ENCODE measurements at regions not wholly inside any gene's neighbourhood (a gene's known extent, or its start where the extent isn't known, plus 50 kb on each side); places are given as distances from the start of the nearest gene placed in this dataset.

DNA sequence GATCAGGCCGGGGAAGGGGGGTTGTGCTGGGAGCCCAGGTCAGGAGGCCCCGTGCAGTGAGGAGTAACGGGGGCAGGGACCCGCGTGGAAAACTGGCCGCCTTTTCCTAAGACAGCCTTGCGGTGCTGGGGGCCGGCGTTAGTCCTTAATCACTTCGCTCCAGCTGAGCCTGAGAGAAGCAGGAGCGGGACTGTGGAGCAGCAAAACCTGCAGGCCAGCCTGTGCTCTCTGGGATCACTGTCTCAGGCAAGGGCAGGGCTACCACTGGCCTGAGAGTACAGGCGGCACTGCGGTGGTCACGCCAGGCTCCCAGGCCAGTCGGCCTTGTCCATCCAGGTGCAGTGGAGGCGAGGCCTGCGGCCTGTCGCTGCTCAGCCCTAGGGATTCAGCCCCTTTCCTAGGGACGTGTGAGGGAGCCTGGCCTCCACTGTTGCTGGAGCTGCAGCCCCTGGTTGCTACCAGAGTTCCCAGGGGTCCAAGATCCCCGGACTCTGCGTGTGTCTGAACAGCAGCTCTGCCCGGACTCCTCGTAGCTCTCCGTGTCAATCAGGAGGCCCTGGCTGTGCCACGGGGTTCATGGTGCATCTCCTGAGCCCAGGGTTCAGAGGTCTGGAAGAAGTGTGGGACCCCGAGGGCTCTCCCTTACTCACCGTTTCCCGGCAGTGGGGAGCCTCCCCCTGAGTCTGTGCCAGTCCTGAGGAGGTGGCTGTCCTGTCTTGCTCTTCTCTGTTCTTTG, 2141.7 kb upstream of the TENM3 start:
- TF ChIP-seq, protein P1, sequence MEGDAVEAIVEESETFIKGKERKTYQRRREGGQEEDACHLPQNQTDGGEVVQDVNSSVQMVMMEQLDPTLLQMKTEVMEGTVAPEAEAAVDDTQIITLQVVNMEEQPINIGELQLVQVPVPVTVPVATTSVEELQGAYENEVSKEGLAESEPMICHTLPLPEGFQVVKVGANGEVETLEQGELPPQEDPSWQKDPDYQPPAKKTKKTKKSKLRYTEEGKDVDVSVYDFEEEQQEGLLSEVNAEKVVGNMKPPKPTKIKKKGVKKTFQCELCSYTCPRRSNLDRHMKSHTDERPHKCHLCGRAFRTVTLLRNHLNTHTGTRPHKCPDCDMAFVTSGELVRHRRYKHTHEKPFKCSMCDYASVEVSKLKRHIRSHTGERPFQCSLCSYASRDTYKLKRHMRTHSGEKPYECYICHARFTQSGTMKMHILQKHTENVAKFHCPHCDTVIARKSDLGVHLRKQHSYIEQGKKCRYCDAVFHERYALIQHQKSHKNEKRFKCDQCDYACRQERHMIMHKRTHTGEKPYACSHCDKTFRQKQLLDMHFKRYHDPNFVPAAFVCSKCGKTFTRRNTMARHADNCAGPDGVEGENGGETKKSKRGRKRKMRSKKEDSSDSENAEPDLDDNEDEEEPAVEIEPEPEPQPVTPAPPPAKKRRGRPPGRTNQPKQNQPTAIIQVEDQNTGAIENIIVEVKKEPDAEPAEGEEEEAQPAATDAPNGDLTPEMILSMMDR (IDR thresholded peaks at IDR 0.05) = no peak
- TF ChIP-seq POLR2A (IDR thresholded peaks at IDR 0.05) = no peak
